WTC11 (cell line): ENCODE measurements at regions not wholly inside any gene's neighbourhood (a gene's known extent, or its start where the extent isn't known, plus 50 kb on each side); places are given as distances from the start of the nearest gene placed in this dataset.

Experiments
- ATAC-seq: fragments of 200-7000 bp; cut with Tn5 transposase; 2 replicates; pipeline ENCODE4 v1.10.0; 2021; ENCODE audit warnings: mild to moderate bottlenecking, moderate library complexity
- CTCF ChIA-PET: fragments of 300-600 bp; sonication (Branson Sonifier 250); formaldehyde crosslinking; loops from one replicate; lab custom pipeline; 2021; ENCODE audit warnings: antibody characterized with exemption; lab: Charles Lee
- POLR2A ChIA-PET: fragments of 350-600 bp; sonication (Branson Sonifier 250); formaldehyde crosslinking; loops from one replicate; lab custom pipeline; 2021; ENCODE audit warnings: antibody characterized with exemption; lab: Charles Lee
- DNase-seq: peaks from one replicate; pipeline ENCODE4 v3.0.0; 2021; ENCODE audit warnings: low spot score
- H3K27ac Mint-ChIP-seq: 2 replicates; pipeline ENCODE4 v1.8.0; 2021; ENCODE audit warnings: mixed read lengths
- H3K27me3 Mint-ChIP-seq: 2 replicates; pipeline ENCODE4 v1.8.0; 2021; ENCODE audit warnings: low read depth, mild to moderate bottlenecking, moderate library complexity, mixed read lengths
- H3K36me3 Mint-ChIP-seq: 2 replicates; pipeline ENCODE4 v1.8.0; 2021; ENCODE audit warnings: mixed read lengths
- H3K4me1 Mint-ChIP-seq: 2 replicates; pipeline ENCODE4 v1.8.0; 2022; ENCODE audit warnings: mixed read lengths
- H3K4me3 Mint-ChIP-seq: 2 replicates; pipeline ENCODE4 v1.8.0; 2021; ENCODE audit warnings: mild to moderate bottlenecking, moderate library complexity, mixed read lengths
- H3K9me3 Mint-ChIP-seq: 2 replicates; pipeline ENCODE4 v1.8.0; 2021; ENCODE audit warnings: mixed read lengths
- AFF4 ChIP-seq: sonication (generic); formaldehyde crosslinking; IDR thresholded peaks from 2 replicates; pipeline ENCODE4 v1.8.1; 2023; ENCODE audit warnings: mild to moderate bottlenecking, missing genetic modification reagents, borderline replicate concordance
- CREB1 ChIP-seq: sonication (generic); formaldehyde crosslinking; IDR thresholded peaks from 2 replicates; pipeline ENCODE4 v1.8.0; 2023; ENCODE audit warnings: mild to moderate bottlenecking, missing genetic modification reagents
- FOXP4 ChIP-seq: sonication (generic); formaldehyde crosslinking; IDR thresholded peaks from 2 replicates; pipeline ENCODE4 v1.8.0; 2022; ENCODE audit warnings: mild to moderate bottlenecking, missing genetic modification reagents
- JAZF1 ChIP-seq: fragments of 250-450 bp; sonication (Bioruptor Pico); IDR thresholded peaks from 2 replicates; pipeline ENCODE4 v1.9.0; 2021; ENCODE audit warnings: moderate library complexity, mild to moderate bottlenecking, inconsistent platforms
- MYBL2 ChIP-seq: sonication (generic); formaldehyde crosslinking; IDR thresholded peaks from 2 replicates; pipeline ENCODE4 v1.8.1; 2023; ENCODE audit warnings: mild to moderate bottlenecking, moderate library complexity, missing genetic modification reagents
- NR3C1 ChIP-seq: sonication (generic); formaldehyde crosslinking; conservative IDR thresholded peaks from 2 replicates; pipeline ENCODE4 v1.8.1; 2023; ENCODE audit warnings: low read depth, mild to moderate bottlenecking, missing genetic modification reagents
- RORB ChIP-seq: fragments of 250-450 bp; sonication (Bioruptor Pico); IDR thresholded peaks from 2 replicates; pipeline ENCODE4 v1.9.0; 2021; ENCODE audit warnings: mild to moderate bottlenecking
- TEAD4 ChIP-seq: sonication (generic); formaldehyde crosslinking; IDR thresholded peaks from 2 replicates; pipeline ENCODE4 v1.8.0; 2022; ENCODE audit warnings: mild to moderate bottlenecking, missing genetic modification reagents
- ZNF232 ChIP-seq: sonication (generic); formaldehyde crosslinking; IDR thresholded peaks from 2 replicates; pipeline ENCODE4 v1.8.0; 2022; ENCODE audit warnings: mild to moderate bottlenecking, missing genetic modification reagents
- ZNF396 ChIP-seq: fragments of 250-450 bp; sonication (Bioruptor Pico); IDR thresholded peaks from 2 replicates; pipeline ENCODE4 v1.8.0; 2021; ENCODE audit warnings: mild to moderate bottlenecking, moderate library complexity, borderline replicate concordance
- ZNF671 ChIP-seq: fragments of 250-450 bp; sonication (Bioruptor Pico); IDR thresholded peaks from 2 replicates; pipeline ENCODE4 v1.8.0; 2021; ENCODE audit warnings: mild to moderate bottlenecking
- TF ChIP-seq, protein P1 (sequence below): sonication (generic); formaldehyde crosslinking; IDR thresholded peaks from 2 replicates; pipeline ENCODE4 v1.8.0; 2022; ENCODE audit warnings: mild to moderate bottlenecking, missing genetic modification reagents
- TF ChIP-seq, protein P2 (sequence below): sonication (generic); formaldehyde crosslinking; IDR thresholded peaks from 2 replicates; pipeline ENCODE4 v1.8.0; 2023; ENCODE audit warnings: mild to moderate bottlenecking, missing genetic modification reagents
- TF ChIP-seq, protein P3 (sequence below): fragments of 200-600 bp; IDR thresholded peaks from 2 replicates; pipeline ENCODE4 v1.8.0; 2022; ENCODE audit warnings: antibody characterized with exemption
- TF ChIP-seq, protein P4 (sequence below): fragments of 250-450 bp; sonication (Bioruptor Pico); IDR thresholded peaks from 2 replicates; pipeline ENCODE4 v1.9.0; 2021; ENCODE audit warnings: mild to moderate bottlenecking, borderline replicate concordance

DNA sequence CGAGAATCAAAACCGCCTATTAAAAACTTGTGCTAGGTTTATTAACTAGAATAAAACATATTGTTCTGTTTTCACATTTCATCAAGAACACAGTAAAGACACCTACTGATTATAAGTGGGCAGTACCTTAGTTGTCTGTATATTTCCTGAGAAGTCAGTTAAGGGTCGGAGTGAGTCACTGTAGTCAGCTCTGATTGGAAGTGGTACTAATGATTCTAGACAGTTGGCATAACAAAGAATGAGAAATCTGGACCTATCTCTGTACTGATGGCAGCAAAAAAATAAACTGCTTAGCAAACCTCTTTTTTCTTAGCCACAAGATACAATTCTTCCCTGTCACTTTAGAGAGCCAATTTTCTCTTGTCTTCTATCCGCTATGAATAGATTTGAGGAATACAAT lies 387.3 kb upstream of the ADGRB3 start:
- Mint-ChIP-seq H3K4me3 (no peak overlapping the region), H3K36me3 (no peaks in the 10 kb centered on the region), H3K27me3 (no peaks in the 10 kb centered on the region), H3K4me1 (no peaks in the 10 kb centered on the region), H3K9me3 (peaks cover 18% of the 10 kb centered on the region)
- POLR2A ChIA-PET, result no interaction called here
- TF ChIP-seq ZNF671 (CRISPR knock-in tag) (no peak), JAZF1 (CRISPR knock-in tag) (no peak), RORB (CRISPR knock-in tag) (no peak), NR3C1 (CRISPR knock-in tag) (no peak), ZNF232 (CRISPR knock-in tag) (no peak), TEAD4 (CRISPR knock-in tag) (no peak), ZNF396 (CRISPR knock-in tag) (no peak), CREB1 (CRISPR knock-in tag) (no peak), FOXP4 (CRISPR knock-in tag) (no peak), MYBL2 (CRISPR knock-in tag) (no peak), AFF4 (CRISPR knock-in tag) (no peak)
- TF ChIP-seq, protein P1, sequence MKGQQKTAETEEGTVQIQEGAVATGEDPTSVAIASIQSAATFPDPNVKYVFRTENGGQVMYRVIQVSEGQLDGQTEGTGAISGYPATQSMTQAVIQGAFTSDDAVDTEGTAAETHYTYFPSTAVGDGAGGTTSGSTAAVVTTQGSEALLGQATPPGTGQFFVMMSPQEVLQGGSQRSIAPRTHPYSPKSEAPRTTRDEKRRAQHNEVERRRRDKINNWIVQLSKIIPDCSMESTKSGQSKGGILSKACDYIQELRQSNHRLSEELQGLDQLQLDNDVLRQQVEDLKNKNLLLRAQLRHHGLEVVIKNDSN (CRISPR knock-in tag), result no peak
- TF ChIP-seq, protein P2, sequence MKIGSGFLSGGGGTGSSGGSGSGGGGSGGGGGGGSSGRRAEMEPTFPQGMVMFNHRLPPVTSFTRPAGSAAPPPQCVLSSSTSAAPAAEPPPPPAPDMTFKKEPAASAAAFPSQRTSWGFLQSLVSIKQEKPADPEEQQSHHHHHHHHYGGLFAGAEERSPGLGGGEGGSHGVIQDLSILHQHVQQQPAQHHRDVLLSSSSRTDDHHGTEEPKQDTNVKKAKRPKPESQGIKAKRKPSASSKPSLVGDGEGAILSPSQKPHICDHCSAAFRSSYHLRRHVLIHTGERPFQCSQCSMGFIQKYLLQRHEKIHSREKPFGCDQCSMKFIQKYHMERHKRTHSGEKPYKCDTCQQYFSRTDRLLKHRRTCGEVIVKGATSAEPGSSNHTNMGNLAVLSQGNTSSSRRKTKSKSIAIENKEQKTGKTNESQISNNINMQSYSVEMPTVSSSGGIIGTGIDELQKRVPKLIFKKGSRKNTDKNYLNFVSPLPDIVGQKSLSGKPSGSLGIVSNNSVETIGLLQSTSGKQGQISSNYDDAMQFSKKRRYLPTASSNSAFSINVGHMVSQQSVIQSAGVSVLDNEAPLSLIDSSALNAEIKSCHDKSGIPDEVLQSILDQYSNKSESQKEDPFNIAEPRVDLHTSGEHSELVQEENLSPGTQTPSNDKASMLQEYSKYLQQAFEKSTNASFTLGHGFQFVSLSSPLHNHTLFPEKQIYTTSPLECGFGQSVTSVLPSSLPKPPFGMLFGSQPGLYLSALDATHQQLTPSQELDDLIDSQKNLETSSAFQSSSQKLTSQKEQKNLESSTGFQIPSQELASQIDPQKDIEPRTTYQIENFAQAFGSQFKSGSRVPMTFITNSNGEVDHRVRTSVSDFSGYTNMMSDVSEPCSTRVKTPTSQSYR (CRISPR knock-in tag), result no peak
- TF ChIP-seq, protein P3, sequence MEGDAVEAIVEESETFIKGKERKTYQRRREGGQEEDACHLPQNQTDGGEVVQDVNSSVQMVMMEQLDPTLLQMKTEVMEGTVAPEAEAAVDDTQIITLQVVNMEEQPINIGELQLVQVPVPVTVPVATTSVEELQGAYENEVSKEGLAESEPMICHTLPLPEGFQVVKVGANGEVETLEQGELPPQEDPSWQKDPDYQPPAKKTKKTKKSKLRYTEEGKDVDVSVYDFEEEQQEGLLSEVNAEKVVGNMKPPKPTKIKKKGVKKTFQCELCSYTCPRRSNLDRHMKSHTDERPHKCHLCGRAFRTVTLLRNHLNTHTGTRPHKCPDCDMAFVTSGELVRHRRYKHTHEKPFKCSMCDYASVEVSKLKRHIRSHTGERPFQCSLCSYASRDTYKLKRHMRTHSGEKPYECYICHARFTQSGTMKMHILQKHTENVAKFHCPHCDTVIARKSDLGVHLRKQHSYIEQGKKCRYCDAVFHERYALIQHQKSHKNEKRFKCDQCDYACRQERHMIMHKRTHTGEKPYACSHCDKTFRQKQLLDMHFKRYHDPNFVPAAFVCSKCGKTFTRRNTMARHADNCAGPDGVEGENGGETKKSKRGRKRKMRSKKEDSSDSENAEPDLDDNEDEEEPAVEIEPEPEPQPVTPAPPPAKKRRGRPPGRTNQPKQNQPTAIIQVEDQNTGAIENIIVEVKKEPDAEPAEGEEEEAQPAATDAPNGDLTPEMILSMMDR, result no peak
- TF ChIP-seq, protein P4, sequence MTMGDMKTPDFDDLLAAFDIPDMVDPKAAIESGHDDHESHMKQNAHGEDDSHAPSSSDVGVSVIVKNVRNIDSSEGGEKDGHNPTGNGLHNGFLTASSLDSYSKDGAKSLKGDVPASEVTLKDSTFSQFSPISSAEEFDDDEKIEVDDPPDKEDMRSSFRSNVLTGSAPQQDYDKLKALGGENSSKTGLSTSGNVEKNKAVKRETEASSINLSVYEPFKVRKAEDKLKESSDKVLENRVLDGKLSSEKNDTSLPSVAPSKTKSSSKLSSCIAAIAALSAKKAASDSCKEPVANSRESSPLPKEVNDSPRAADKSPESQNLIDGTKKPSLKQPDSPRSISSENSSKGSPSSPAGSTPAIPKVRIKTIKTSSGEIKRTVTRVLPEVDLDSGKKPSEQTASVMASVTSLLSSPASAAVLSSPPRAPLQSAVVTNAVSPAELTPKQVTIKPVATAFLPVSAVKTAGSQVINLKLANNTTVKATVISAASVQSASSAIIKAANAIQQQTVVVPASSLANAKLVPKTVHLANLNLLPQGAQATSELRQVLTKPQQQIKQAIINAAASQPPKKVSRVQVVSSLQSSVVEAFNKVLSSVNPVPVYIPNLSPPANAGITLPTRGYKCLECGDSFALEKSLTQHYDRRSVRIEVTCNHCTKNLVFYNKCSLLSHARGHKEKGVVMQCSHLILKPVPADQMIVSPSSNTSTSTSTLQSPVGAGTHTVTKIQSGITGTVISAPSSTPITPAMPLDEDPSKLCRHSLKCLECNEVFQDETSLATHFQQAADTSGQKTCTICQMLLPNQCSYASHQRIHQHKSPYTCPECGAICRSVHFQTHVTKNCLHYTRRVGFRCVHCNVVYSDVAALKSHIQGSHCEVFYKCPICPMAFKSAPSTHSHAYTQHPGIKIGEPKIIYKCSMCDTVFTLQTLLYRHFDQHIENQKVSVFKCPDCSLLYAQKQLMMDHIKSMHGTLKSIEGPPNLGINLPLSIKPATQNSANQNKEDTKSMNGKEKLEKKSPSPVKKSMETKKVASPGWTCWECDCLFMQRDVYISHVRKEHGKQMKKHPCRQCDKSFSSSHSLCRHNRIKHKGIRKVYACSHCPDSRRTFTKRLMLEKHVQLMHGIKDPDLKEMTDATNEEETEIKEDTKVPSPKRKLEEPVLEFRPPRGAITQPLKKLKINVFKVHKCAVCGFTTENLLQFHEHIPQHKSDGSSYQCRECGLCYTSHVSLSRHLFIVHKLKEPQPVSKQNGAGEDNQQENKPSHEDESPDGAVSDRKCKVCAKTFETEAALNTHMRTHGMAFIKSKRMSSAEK (CRISPR knock-in tag), result no peak
- TF ChIP-seq, all 79 proteins: peak for 0
- CTCF ChIA-PET, result no interaction called here
- no peak overlapping the region for H3K27ac Mint-ChIP-seq
- DNase-seq, result no peak
- no peak for ATAC-seq
